Adrenal gland (tissue), 9 donors: ENCODE measurements at regions not wholly inside any gene's neighbourhood (a gene's known extent, or its start where the extent isn't known, plus 50 kb on each side); places are given as distances from the start of the nearest gene placed in this dataset.

Experiments
- DNase-seq, 7 donors: peaks; one replicate each; pipeline ENCODE4 v3.0.0-alpha.2; 2019 to 2020
- H3K27ac ChIP-seq, 5 donors: fragments of 200-600 bp; sonication (generic) in 4 of 5; 1 replicate in 3 of 5; 2 replicates in 2 of 5; pipeline versions ENCODE4 v1.5.1 to v1.8.0; 2016 to 2020; ENCODE audit warnings: mild to moderate bottlenecking in 1 of 5
- H3K27me3 ChIP-seq: fragments of 200-600 bp; 2 replicates; pipeline ENCODE4 v1.8.0; 2021
- H3K36me3 ChIP-seq, 2 donors: fragments of 200-600 bp; replicated peaks in 1 of 2; 1 replicate in 1 of 2; 2 replicates in 1 of 2; pipeline versions ENCODE4 v1.5.1 to v1.8.0; 2018 to 2022
- H3K4me1 ChIP-seq, 2 donors: fragments of 200-600 bp; replicated peaks in 1 of 2; 1 replicate in 1 of 2; 2 replicates in 1 of 2; pipeline versions ENCODE4 v1.5.1 to v1.8.0; 2018 to 2021
- H3K4me3 ChIP-seq, 4 donors: fragments of 200-600 bp; sonication (generic) in 3 of 4; one replicate each; pipeline ENCODE4 v1.5.1; 2016 to 2018
- H3K9me3 ChIP-seq, 3 donors: fragments of 200-600 bp; sonication (generic) in 1 of 3; replicated peaks in 1 of 3; 1 replicate in 2 of 3; 2 replicates in 1 of 3; pipeline versions ENCODE4 v1.5.1 to v1.8.0; 2016 to 2021
- POLR2A ChIP-seq, 2 donors: fragments of 450-650 bp; IDR thresholded peaks; one replicate each; pipeline ENCODE4 v1.6.1; 2017; ENCODE audit warnings: antibody characterized with exemption in 2 of 2, mild to moderate bottlenecking in 2 of 2, moderate library complexity in 1 of 2
- WGBS, 4 donors: extraction: QIAGEN DNeasy Blood & Tissue Kit in 2 of 4; methylation state at CpG; one replicate each; pipeline versions ENCODE4 v1.1.5 to v1.1.7; 2013 to 2017; 5-methylcytosine and 5-hydroxymethylcytosine counted together
- intact Hi-C, 2 donors: fragments of 100-400 bp; cut with DNase I; formaldehyde crosslinking; loops; one replicate each; pipeline versions ENCODE4 v1.14.1 to v1.15.0; 2022 to 2023
- TF ChIP-seq, protein P1 (sequence below), 6 experiments: fragments of 450-650 bp in 4 of 6; fragments of 200-600 bp in 2 of 6; sonication (generic) in 1 of 6; IDR thresholded peaks; 1 replicate in 5 of 6; 2 replicates in 1 of 6; pipeline versions ENCODE4 v1.5.1 to v1.8.0; 2016 to 2021; ENCODE audit warnings: antibody characterized with exemption in 6 of 6, mild to moderate bottlenecking in 2 of 6, moderate library complexity in 1 of 6
- donor health status: healthy with polysubstance abuse.
- donor health status: Bipolar disorder and iron deficiency.
- donor health status: DM: yes; HTN: yes; CAD: no.
- donor health status: DM: no; HTN: no; CAD: no.
- donor health status: DM: no; HTN: no; CAD: no.

- no peaks in the 10 kb centered on the region for H3K4me1 ChIP-seq
- no peaks in the 10 kb centered on the region for H3K27me3 ChIP-seq
- H3K9me3 ChIP-seq: no peaks in the 10 kb centered on the region
- WGBS, 4 donors: 62 to 76% (median 70%) methylated on average over 9 of the region's 9 CpGs
- DNase-seq: no peak
- no peaks in the 10 kb centered on the region for H3K36me3 ChIP-seq
- intact Hi-C loops: no loop called here
- TF ChIP-seq, protein P1, sequence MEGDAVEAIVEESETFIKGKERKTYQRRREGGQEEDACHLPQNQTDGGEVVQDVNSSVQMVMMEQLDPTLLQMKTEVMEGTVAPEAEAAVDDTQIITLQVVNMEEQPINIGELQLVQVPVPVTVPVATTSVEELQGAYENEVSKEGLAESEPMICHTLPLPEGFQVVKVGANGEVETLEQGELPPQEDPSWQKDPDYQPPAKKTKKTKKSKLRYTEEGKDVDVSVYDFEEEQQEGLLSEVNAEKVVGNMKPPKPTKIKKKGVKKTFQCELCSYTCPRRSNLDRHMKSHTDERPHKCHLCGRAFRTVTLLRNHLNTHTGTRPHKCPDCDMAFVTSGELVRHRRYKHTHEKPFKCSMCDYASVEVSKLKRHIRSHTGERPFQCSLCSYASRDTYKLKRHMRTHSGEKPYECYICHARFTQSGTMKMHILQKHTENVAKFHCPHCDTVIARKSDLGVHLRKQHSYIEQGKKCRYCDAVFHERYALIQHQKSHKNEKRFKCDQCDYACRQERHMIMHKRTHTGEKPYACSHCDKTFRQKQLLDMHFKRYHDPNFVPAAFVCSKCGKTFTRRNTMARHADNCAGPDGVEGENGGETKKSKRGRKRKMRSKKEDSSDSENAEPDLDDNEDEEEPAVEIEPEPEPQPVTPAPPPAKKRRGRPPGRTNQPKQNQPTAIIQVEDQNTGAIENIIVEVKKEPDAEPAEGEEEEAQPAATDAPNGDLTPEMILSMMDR (IDR thresholded peaks at IDR 0.05): no peak
- TF ChIP-seq POLR2A (IDR thresholded peaks at IDR 0.05): no peak
- no peak overlapping the region for H3K27ac ChIP-seq
- H3K4me3 ChIP-seq: no peak overlapping the region
Measured at GRCh38 chr18:73901151-73901550, 246.5 kb downstream of the FBXO15 start.

DNA sequence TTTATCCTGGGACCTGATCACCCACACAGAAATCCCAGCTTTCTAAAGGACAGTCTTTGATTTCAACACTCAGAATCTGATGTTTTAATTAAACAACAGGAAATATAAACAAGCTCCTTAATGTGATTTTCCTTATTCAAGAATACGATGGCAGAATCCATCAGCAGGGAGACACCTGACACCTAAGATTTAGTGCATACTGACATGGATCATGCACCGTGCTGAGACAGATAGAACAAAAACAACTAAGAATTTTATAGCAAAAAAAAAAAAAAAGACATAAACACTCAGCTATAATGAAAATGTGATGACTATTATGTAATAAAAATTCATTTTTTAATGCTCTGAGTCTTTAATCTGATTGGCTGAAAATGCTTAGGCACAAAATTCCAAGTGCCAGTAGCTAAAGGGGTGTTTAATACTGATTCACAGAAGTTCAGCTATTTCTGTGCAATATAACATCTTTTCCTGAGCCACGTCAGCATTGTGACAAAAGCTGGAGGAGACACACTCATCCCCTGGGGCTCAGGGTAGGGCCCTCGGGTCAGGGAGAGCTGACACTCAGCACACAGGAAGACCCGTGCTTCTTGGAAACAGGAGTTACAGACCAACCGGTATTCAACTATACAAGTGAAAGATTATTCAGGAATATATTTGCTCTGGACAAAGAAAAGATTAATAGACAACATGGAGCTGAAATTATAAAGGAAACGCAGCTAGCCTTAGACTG, 247.4 kb downstream of the FBXO15 start:
- intact Hi-C loops: no loop called here
- no peaks in the 10 kb centered on the region for H3K4me1 ChIP-seq
- no peak for DNase-seq
- H3K27ac ChIP-seq: no peak overlapping the region
- H3K27me3 ChIP-seq: no peaks in the 10 kb centered on the region
- H3K4me3 ChIP-seq: no peak overlapping the region
- TF ChIP-seq POLR2A (IDR thresholded peaks at IDR 0.05): no peak
- TF ChIP-seq, protein P1 (IDR thresholded peaks at IDR 0.05): no peak
- 47 to 63% (median 49%) methylated on average over 7 of the region's 7 CpGs for WGBS, 4 donors
- no peaks in the 10 kb centered on the region for H3K36me3 ChIP-seq
- H3K9me3 ChIP-seq: no peaks in the 10 kb centered on the region

GRCh38 chr18:73897517-73897916, 250.1 kb downstream of the FBXO15 start:
- no peak for DNase-seq
- WGBS, 4 donors: 19 to 57% (median 43%) methylated on average over 1 of the region's 1 CpG
- TF ChIP-seq, protein P1 (IDR thresholded peaks at IDR 0.05): no peak
- TF ChIP-seq POLR2A (IDR thresholded peaks at IDR 0.05): no peak
- Histone ChIP-seq H3K27ac (no peak overlapping the region), H3K9me3 (no peaks in the 10 kb centered on the region), H3K4me1 (no peaks in the 10 kb centered on the region), H3K36me3 (no peaks in the 10 kb centered on the region), H3K4me3 (no peak overlapping the region), H3K27me3 (no peaks in the 10 kb centered on the region)
- intact Hi-C loops: loop anchor here in 1 of 2 donors (10.0 kb wide), 1 partner anchor 77 kb away; no protein-coding TSS in a partner anchor

DNA sequence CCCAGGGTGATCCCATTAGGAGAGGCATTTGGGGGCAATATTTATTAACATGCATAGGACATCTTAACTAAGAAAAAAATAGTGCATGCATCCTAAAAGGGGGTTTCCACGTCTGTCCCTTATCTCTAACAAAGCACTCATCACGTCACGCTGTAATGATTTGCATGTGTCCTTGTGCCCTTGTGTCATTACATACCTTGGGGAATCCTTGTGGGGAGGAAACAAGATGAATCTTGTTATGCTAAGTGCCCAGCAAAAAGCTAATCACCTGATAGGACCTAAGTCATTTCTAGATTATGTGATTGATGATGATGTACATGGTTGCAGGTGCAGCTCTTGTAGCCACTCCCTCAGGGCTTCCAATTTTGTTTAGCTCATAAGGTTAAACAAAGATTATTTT, 250.9 kb downstream of the FBXO15 start:
- 29 to 44% (median 35%) methylated on average over 3 of the region's 3 CpGs for WGBS, 4 donors
- TF ChIP-seq, protein P1 (IDR thresholded peaks at IDR 0.05): no peak
- no peak for TF ChIP-seq POLR2A (IDR thresholded peaks at IDR 0.05)
- no peaks in the 10 kb centered on the region for H3K27me3 ChIP-seq
- DNase-seq: no peak
- H3K4me1 ChIP-seq: no peaks in the 10 kb centered on the region
- H3K4me3 ChIP-seq: no peak overlapping the region
- H3K27ac ChIP-seq: no peak overlapping the region
- intact Hi-C loops: loop anchor here in 1 of 2 donors (10.0 kb wide), 1 partner anchor 78 kb away; no protein-coding TSS in a partner anchor
- H3K9me3 ChIP-seq: no peaks in the 10 kb centered on the region
- no peaks in the 10 kb centered on the region for H3K36me3 ChIP-seq
